ENCODE measurements at regions not wholly inside any gene's neighbourhood (a gene's known extent, or its start where the extent isn't known, plus 50 kb on each side); places are given as distances from the start of the nearest gene placed in this dataset.

DNA sequence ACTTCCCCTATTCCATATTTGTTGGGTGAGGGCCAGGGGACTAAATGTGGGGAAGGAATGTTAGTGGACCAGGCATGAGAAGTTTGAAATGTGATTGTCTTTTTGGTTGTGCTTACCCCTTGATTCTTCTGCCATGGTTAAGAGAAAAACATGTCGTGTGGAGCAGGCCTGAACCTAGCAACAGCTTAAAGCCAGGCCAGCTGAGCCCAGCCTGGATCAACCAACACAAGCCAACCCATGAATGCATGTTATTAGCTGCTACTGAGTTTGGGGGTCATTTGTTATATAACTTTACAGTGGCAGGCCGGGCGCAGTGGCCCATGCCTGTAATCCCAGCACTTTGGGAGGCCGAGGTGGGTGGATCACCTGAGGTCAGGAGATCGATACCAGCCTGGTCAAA lies 52.4 kb upstream of the TRIO start:
- DNase-seq = no peak

DNA sequence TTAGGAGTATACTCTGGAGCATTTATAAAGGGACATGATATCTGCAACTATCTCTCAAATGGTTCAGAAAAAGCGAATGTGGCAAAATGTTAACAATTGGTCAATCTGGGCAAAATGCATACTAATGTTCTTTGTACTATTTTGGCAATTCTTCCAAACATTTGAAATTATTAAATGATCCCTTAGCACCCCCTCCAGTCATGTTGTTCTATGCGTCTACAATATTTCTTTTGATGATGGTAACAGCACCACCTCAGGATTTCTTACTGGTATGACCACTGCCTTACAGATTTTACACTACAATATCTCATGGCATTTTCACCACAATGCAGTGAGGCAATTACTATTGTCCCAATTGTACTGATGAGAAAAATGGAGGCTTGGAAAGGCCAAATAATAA lies 52.9 kb upstream of the TRIO start:
- no peak for DNase-seq

DNA sequence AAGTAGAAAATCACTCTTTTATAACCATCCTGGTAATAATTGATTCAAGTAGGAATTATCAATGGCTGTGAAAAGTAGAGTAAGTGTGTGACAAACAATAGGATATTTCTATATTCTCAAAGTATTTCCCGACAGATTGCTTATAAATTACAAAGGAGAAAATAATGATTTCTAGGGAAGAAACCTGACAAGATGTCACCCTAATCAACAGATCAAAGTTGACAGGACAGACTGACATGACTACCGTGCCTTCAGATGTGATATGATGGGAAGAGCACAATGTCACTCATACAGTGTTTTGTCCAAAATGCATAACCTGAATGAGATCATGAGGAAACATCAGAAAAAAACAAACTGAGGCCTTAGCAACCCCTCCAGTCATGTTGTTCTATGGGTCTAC lies 53.9 kb upstream of the TRIO start:
- no peak for DNase-seq

DNA sequence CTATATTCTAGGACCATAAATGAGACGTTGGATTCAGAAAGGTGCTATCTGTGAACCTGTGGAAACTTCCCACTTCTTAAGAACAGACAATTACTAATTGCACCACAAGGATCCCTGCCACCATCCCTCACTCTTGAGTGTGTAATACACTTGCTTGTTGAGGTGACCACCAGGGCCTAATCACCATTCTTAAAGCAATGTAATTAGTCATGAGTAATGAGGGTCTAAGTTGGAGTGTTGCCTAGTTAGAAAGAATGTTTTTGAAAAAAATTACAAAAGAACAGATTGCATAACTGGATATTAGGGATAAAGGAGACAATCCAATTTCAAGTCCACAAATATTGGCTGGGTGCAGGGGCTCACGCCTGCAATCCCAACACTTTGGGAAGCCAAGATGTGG lies 56.9 kb upstream of the TRIO start:
- DNase-seq = no peak

DNA sequence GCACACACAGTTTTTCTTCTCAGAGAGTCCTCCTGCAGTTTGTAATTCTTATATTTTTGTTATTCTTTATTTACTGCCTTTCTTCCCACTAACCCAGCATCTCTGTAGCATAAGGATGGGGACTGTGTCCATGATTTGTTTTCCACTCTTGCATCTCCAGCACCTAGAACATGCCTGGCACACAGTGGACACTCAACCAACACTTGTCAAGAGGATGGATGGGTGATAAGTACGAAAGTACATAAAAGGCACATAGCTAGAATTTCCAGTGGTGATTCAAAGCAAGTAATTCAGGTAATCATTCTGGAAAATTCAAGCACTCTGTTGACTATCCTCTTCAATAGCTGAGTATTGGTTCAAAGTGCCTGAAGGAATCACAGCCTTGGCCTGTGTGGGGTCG lies 60.2 kb upstream of the TRIO start:
- DNase-seq = no peak

DNA sequence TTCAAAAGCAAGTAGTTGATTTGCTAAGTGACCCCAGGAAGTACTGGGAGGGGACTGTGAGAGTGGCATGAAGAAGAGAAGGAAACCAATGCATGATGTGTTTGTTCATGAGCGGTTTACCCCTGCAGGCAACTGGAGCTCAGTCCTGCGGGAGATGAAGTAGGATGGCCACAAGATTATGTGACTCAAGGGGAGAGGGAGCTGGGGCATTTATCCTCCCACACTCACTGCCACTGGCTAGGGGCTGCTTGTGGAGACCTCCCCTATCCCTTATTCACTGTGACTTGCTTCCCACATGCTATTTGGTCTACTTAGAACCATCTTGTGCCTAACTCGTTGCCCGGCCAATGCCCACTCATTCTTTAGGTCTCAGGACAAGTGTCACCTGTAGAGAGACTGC lies 60.6 kb upstream of the TRIO start:
- DNase-seq = no peak

DNA sequence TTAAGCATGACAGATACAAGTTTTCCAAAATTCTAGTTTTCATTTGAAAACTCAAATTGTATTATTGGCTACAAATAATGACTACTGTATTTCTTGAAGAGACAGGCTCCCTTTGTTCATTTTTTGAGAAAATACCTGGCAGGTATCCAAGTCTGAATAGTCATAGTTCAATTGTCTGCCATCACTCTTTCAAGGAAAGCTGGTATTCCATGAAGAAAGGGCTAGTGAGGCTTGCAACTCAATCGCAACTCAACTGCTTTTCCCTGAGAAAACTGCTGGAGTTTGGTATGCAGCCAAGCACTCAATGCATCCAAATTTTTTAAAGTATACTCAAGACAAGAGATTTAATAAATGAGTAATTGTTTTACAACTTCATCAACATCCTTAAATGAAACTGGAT lies 61.4 kb upstream of the TRIO start:
- DNase-seq = no peak

DNA sequence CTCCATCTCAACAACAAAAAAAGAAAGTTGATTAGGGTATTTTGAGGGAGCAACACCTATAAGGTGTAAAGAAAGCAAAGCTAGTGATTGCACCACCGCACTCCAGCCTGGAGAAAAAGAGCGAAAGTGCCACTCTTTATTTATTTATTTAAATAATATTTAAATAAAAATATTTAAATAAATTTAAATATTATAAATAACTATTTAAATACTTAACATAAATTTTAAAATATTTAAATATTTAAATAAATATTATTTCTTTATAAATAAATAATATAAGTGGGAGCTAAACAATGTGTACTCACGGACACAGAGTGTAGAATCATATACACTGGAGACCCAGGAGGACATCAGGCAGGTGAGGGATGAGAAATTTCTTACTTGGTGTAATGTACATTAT lies 64.4 kb upstream of the TRIO start:
- no peak for DNase-seq

DNA sequence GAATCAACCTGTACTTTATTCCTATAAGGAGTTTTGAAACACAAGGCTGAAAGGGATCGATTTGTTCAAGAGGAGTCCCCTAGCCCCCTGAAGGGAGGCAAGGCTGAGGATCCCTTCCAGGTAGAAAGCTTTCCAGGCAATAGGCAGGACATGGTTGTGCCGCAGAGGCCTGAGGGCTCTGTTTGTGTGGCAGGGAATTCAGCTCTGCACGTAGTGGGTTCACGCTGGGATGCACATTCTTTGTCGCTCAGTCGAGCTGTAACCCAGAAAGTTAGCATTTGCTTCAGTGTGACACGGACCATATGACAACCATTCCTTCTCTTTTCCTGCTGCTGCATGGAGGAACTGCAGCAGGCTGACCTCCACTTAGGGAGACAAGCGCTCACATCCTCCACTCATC lies 65.6 kb upstream of the TRIO start:
- no peak for DNase-seq

DNA sequence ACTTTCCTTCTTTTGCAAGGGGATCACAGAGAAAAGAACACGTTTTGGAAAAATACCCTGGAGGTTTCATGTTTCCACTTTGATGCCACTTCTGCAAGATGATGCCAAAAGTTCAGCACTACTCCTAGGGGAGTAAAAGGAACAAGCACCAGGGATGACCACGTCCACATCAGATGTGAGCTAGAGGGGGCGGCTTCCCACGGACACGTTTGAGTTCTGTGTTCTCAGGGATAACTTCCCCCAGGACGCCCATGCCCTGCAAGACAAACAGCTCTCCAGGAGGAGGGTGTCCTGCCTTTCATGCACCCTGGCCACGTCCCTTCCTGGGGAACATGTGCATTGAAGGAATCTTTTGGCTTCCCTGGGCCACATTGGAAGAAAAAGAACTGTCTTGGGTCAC lies 66.6 kb upstream of the TRIO start:
- no peak for DNase-seq

DNA sequence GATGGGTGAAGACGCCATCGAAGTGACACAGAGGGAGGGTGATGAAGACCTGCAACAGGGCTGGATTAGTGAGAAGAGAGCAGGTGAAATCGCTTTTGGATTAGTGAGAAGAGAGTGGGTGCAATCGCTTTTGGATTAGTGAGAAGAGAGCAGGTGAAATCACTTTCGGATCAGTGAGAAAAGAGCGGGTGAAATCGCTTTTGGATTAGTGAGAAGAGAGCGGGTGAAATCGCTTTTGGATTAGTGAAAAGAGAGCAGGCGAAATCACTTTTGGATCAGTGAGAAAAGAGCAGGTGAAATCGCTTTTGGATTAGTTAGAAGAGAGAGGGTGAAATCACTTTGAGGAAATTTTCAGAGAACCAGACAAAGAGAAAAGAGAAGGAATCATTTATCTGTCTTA lies 67.2 kb upstream of the TRIO start:
- DNase-seq = no peak

DNA sequence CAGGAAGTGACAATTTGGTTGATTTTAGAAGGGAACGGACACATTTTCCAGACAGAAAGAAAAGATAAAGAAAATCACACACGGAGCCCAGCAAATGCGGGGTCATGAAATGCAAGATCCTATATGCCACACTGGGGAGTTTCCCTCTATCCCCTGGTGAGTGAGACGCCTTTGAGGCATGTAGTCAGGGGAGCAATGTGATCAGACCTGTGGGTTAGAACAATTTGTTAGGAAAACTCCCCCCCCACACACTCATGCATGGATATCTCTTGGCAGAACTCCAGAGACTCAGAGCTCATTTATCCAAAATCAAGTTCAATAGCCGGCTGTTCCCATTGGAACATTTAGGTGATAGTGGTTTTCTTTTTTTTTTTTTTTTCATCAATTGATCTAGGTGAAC lies 71.7 kb upstream of the TRIO start:
- no peak for DNase-seq

DNA sequence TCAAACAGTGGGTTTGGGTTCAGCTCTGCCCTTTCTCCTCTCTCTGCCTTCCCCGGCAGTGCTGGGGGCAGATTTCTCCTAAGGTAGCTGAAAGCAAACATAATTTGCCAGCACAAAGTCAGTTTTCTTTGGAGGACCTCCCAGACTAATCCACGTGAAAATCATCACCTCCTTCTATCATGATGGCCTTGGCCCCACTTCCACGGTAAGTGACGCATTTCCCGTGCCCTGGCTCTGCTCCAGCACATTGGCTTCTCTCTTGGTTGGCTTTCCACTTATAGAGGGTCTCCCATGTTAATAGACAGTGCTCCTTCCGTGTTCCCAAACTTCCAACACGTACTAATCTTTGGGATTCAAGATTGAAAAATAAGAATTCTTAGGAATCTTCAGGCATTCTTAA lies 74.1 kb upstream of the TRIO start:
- no peak for DNase-seq

DNA sequence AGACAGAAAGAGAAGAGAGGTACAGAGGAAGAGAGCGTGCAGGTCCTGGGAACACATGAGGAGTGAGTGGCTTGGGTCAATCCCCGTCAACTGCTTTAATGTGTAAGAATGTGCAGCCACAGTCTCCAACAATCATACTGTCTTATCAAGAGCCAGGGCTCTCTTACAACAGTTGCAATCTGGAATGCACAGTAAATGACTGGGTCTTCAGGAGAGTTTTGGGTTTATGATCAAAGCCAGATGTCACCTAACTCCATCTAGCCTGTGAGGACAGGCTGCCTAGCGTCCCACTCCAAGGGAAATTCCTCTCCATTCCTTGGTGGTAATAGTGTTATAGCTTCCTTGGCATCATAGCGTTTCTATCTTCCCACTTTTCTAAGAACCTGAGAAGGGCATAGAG lies 75.0 kb upstream of the TRIO start:
- DNase-seq = no peak

DNA sequence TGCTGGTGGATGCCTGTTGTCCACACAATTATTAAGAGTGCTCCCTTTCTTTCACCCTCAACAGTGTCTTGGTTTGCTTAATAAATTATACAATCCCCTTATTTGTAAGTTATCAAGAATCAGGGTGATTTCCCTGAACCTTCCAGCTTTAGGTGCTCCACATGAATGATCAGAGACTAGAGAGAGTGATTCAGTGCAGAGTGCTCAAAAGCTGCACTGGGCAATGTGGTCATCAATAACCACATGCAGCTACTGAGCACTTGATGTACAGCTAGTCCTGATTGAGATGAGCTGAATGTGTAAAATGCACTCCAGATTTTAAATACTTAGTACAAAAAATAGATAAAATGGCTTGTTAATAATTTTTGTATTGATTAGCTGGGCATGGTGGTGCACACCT lies 76.8 kb upstream of the TRIO start:
- DNase-seq = no peak

DNA sequence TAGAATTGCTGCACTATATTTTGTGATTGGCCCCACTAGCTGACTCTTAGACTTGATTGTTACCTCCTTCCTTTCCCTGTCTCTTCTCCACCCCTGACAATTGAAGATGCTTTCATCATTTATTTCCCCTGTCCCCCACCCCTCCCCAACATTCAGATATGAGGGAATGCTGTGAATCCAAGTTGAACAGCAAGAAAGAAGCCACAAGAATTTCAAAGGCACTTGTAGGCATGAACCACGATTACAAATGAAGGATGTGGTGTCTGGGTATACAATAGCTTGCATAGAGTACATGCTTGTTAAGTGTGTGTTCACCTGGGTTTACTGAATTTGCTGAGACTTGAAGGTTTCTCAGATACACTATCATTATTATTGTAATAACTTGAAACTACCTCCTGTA lies 78.3 kb upstream of the TRIO start:
- DNase-seq = no peak

DNA sequence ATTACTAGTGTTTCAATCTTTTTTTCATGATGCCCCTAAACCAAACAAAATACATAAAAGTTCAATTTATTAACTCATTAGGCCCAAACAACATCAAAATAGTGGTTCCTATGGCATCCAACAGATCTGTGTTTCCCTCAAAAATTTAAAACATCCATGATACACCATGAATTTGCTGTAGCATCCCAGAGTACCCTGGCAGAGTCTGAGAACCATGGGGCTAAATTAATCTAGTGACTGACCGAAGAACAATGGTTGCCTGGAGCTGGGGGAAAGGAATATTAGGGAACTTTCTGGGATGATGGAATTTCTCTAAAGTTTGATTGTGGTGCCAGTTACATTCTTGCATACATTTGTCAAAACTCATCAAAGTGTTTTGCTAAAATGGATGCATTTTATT lies 79.5 kb upstream of the TRIO start:
- no peak for DNase-seq

DNA sequence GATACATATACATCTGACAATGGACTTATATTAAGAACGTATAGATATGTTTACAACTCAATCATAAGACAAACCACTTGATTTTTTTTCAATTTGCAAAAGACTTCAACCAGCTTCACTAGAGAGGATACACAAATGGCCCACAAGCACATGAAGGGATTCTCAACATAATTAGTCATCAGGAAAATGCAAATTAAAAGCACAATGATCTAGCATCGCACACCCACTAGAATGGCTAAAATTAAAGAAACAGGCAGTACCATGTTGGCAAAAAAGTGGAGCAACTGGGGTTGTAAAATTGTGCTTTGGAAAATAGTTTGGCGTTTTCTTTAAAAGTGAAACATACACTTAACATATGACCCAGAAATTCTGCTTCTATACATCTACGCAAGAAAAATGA lies 80.0 kb upstream of the TRIO start:
- DNase-seq = no peak

DNA sequence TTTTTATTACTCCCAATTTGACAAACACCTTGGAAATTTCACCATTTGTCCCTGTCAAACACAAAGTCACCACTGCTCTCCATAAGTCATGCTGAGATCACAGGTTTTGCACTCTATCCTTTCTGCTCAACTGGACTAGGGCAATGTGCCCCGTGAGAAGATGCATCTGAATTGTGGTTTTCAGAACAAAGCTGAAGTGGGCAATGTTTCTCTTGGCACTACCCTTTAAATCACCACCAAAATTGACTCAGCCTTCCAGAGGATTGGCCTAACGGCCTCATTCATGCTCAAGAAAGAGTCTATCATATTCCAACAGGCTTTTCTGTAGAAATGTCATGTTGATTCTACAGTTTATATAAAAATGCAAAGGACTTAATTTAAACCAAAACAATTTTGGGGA lies 81.0 kb upstream of the TRIO start:
- no peak for DNase-seq

DNA sequence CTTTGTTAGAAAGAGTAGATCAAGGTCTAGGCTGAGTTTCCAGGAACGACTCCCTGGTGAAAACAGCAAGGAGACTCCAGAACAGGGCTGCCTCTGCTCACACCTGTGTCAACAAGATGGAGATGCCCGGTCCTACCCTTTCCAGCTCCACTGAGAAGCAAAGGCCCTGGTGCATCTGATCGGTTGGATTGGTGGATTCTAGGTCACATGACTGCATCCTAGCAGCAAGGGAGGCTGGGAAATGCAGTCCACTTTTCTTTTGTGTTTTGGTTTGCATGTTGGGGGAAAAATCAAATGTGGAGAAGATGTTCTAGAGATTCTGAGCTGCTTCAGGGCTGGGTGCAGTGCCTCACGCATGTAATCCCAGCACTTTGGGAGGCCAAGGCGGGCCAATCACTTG lies 82.0 kb upstream of the TRIO start:
- DNase-seq = no peak

DNA sequence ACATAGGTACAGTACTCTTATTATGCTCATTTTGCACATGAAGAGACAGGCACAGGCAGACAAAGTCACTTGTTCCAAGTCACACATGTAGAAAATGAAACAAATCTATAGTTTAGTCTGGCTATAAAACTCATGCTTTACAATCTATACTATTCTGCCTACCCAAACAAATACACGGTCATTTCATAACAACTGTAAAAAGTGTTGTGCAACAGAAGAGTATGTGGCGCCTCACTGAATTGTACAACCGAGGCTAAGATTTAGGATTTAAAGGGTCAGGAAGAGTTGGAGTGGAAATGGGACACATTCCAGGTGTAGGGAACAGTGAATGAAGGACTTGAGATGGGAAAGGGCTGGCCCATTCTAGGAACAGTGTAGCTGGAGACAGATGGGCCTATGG lies 82.9 kb upstream of the TRIO start:
- no peak for DNase-seq

DNA sequence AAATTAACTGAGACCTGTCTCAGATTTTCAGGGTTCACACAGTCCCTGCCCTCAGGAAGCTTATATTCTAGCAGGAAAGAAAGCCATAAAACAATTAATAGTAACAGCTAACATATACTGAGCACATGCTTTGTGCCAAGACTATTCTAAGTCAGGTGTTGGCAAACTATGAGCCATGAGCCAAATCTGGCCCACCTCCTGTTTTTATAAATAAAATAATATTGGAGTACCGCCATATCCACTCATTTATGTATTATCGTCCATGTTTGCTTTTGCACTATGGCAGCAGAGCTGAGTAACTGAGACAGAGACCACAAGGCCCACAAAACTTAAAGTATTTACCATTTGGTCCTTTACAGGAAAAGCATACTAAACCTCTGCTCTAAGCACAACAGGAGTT lies 83.3 kb upstream of the TRIO start:
- no peak for DNase-seq

DNA sequence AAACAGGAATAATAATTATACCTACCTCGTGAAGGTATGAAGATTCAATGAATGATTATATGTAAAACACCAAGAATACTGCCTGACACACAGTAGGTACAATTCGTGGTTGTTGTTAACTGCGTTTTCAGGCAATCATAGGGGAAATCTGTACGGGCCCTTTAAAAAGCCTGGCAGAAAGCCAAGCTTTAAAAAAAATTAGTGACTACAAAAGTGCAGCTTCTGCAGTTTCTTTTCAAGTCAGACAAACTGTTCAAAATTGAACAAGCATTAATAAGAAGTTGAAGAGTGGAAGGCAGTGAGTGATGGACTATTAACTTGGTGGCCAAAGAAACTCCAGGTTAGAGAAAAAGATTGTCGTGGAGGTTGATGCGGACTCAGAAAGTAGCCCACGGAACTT lies 85.9 kb upstream of the TRIO start:
- DNase-seq = no peak

DNA sequence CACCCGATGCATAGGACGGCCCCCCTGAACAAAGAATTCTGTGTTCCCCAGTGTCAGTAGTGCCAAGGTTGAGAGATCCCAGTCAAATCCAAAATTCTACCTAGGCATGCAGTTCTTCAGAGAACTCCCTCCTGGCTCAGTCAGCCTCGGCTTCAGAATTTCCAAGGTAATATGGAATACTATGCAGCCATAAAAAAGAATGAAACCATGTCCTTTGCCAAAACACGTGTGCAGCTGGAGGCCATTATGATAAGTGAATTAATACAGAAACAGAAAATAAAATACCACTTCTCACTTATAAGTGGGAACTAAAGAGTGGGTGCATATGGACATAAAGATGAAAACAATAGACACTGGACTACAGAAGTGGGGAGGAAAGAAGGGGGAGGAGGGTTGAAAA lies 87.1 kb upstream of the TRIO start:
- no peak for DNase-seq

DNA sequence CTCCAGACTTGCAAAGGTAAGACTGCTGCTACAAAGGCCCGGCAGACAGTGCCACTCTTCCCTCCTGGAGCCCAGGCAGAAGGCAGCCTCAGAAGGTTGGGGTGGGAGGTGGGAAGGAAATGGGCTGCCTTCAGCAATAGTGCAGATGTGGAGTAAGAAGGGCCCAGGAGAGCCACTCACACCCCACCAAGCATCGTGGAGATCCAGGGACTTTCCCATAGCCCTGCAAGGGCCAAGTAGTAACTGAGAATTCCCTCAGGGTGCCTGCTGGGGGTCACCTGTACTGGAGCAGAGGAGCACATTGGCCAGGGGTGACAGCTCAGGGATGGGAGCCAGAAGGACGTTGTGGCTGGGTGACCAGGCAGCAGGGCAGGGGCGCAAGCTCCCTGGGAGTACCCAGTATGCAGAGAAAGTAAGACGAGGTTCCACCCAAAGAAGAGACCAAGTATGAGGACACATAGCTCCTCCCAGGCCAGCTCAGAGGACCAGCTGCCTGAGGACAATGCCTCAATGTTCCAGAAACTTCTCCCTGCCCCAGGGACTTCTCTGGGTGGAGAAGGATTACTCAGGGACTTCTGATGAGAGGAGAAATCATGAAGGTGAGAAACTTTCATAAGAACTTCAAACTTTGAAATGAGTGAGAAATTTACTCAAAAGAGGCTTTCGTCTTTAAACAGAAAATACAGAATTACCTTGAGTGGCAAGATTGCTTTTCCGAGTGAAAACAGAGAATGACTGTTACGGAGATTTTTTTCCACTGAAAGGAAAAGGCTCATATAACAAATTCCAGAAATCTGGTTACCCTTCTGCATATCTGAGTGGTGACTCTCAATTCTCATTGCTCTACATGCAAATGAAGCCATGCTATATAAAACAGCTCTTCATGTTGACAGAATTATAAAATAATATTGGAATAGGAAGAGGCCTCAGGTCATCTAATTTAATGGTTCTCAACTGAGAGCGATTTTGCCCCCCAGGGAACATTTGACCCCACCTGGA lies 87.9 kb upstream of the TRIO start:
- no peak for DNase-seq

Data from activated CD8-positive, alpha-beta memory T cell treated with anti-CD3 and anti-CD28 coated beads, Interleukin-2, amount 50 U/mL, for 48 hours (primary cell).